H9 (cell line): ENCODE measurements at regions not wholly inside any gene's neighbourhood (a gene's known extent, or its start where the extent isn't known, plus 50 kb on each side); places are given as distances from the start of the nearest gene placed in this dataset.

Experiments used
- DNase-seq: peaks from one replicate; pipeline ENCODE4 v3.0.0-alpha.2; 2017
- H2AFZ ChIP-seq: one replicate; pipeline ENCODE4 v1.6.1; 2013; ENCODE audit warnings: mild to moderate bottlenecking, low read length, control low read depth, moderate library complexity
- H2AK5ac ChIP-seq: 2 replicates; pipeline ENCODE4 v1.6.1; 2013; ENCODE audit warnings: low read length, control low read depth, mixed read lengths; ENCODE audit not compliant: insufficient read length
- H2BK120ac ChIP-seq: one replicate; pipeline ENCODE4 v1.6.1; 2013; ENCODE audit warnings: low read depth, mild to moderate bottlenecking, low read length, control low read depth, inconsistent platforms; ENCODE audit not compliant: poor library complexity, severe bottlenecking
- H2BK12ac ChIP-seq: 2 replicates; pipeline ENCODE4 v1.6.1; 2013; ENCODE audit warnings: low read length, control low read depth, mixed read lengths, low read depth; ENCODE audit not compliant: insufficient read length
- H2BK15ac ChIP-seq: 2 replicates; pipeline ENCODE4 v1.6.1; 2013; ENCODE audit warnings: low read depth, low read length, control low read depth
- H2BK20ac ChIP-seq: one replicate; pipeline ENCODE4 v1.6.1; 2013; ENCODE audit warnings: low read depth, mild to moderate bottlenecking, low read length, control low read depth, inconsistent platforms; ENCODE audit not compliant: poor library complexity, severe bottlenecking
- H2BK5ac ChIP-seq: 2 replicates; pipeline ENCODE4 v1.6.1; 2013; ENCODE audit warnings: low read length, control low read depth, mixed read lengths; ENCODE audit not compliant: insufficient read length
- H3K14ac ChIP-seq: 2 replicates; pipeline ENCODE4 v1.6.1; 2013; ENCODE audit warnings: low read length, control low read depth; ENCODE audit not compliant: insufficient read depth
- H3K18ac ChIP-seq: 2 replicates; pipeline ENCODE4 v1.6.1; 2013; ENCODE audit warnings: low read depth, mild to moderate bottlenecking, mixed read lengths, low read length, control low read depth; ENCODE audit not compliant: insufficient read length
- H3K23ac ChIP-seq: 2 replicates; pipeline ENCODE4 v1.6.1; 2013; ENCODE audit warnings: low read length, control low read depth, mixed read lengths, low read depth; ENCODE audit not compliant: insufficient read length
- H3K23me2 ChIP-seq: 2 replicates; pipeline ENCODE4 v1.6.1; 2013; ENCODE audit warnings: low read depth, mild to moderate bottlenecking, mixed read lengths, low read length, control low read depth; ENCODE audit not compliant: insufficient read length, poor library complexity, severe bottlenecking
- H3K27ac ChIP-seq: 2 replicates; pipeline ENCODE4 v1.5.1; 2013; ENCODE audit warnings: low read length, control low read depth, mixed read lengths, low read depth; ENCODE audit not compliant: insufficient read length
- H3K27me3 ChIP-seq: 2 replicates; pipeline ENCODE4 v1.6.1; 2013; ENCODE audit warnings: low read length, control low read depth, inconsistent platforms; ENCODE audit not compliant: insufficient read depth
- H3K4ac ChIP-seq: 2 replicates; pipeline ENCODE4 v1.6.1; 2013; ENCODE audit warnings: low read depth, mild to moderate bottlenecking, control low read depth, inconsistent platforms, low read length, moderate library complexity
- H3K4me1 ChIP-seq: 2 replicates; pipeline ENCODE4 v1.6.1; 2013; ENCODE audit warnings: low read length, control low read depth, inconsistent platforms; ENCODE audit not compliant: insufficient read depth
- H3K4me2 ChIP-seq: 2 replicates; pipeline ENCODE4 v1.6.1; 2013; ENCODE audit warnings: low read length, control low read depth, mixed read lengths; ENCODE audit not compliant: insufficient read length, insufficient read depth
- H3K56ac ChIP-seq: 2 replicates; pipeline ENCODE4 v1.6.1; 2013; ENCODE audit warnings: low read depth, mild to moderate bottlenecking, mixed read lengths, low read length, control low read depth; ENCODE audit not compliant: insufficient read length
- H3K79me1 ChIP-seq: 2 replicates; pipeline ENCODE4 v1.6.1; 2013; ENCODE audit warnings: low read depth, mild to moderate bottlenecking, moderate library complexity, low read length, control low read depth, inconsistent platforms; ENCODE audit not compliant: insufficient read depth, poor library complexity, severe bottlenecking
- H3K79me2 ChIP-seq: 2 replicates; pipeline ENCODE4 v1.6.1; 2013; ENCODE audit warnings: low read length, control low read depth, inconsistent platforms; ENCODE audit not compliant: insufficient read depth
- H3K9ac ChIP-seq: 2 replicates; pipeline ENCODE4 v1.6.1; 2013; ENCODE audit warnings: low read length, control low read depth, mixed read lengths; ENCODE audit not compliant: insufficient read length; ENCODE audit errors: extremely low read depth
- H3K9me3 ChIP-seq: one replicate; pipeline ENCODE4 v1.6.1; 2013; ENCODE audit warnings: low read depth, low read length, inconsistent platforms; ENCODE audit not compliant: control insufficient read depth
- H3T11ph ChIP-seq: one replicate; pipeline ENCODE4 v1.6.1; 2013; ENCODE audit warnings: mild to moderate bottlenecking, low read length, control low read depth, inconsistent platforms
- H4K20me1 ChIP-seq: one replicate; pipeline ENCODE4 v1.6.1; 2013; ENCODE audit not compliant: control insufficient read depth, insufficient read length, insufficient read depth
- H4K5ac ChIP-seq: 2 replicates; pipeline ENCODE4 v1.6.1; 2013; ENCODE audit warnings: low read depth, mild to moderate bottlenecking, mixed read lengths, low read length, control low read depth; ENCODE audit not compliant: insufficient read length
- H4K8ac ChIP-seq: replicated peaks from 2 replicates; pipeline ENCODE4 v1.6.1; 2013; ENCODE audit warnings: low read length, control low read depth, mixed read lengths, low read depth; ENCODE audit not compliant: insufficient read length
- H4K91ac ChIP-seq: 2 replicates; pipeline ENCODE4 v1.6.1; 2013; ENCODE audit warnings: low read depth, mild to moderate bottlenecking, moderate library complexity, mixed read lengths, low read length, control low read depth; ENCODE audit not compliant: insufficient read length
- H3K27ac Mint-ChIP-seq, 3 experiments: 2 replicates in 2 of 3; 3 replicates in 1 of 3; pipeline ENCODE4 v1.8.0; 2020 to 2021; ENCODE audit warnings: mixed read lengths in 3 of 3, mild to moderate bottlenecking in 1 of 3, moderate library complexity in 1 of 3
- H3K27me3 Mint-ChIP-seq: 2 replicates; pipeline ENCODE4 v1.8.0; 2021; ENCODE audit warnings: low read depth, mild to moderate bottlenecking, moderate library complexity, mixed read lengths
- H3K36me3 Mint-ChIP-seq, 3 experiments: 2 replicates in 2 of 3; 3 replicates in 1 of 3; pipeline ENCODE4 v1.8.0; 2020 to 2021; ENCODE audit warnings: low read depth in 3 of 3, mixed read lengths in 3 of 3; ENCODE audit not compliant: insufficient read depth in 1 of 3
- H3K4me1 Mint-ChIP-seq, 2 experiments: 2 replicates each; pipeline ENCODE4 v1.8.0; 2020; ENCODE audit warnings: mixed read lengths in 2 of 2
- H3K4me3 Mint-ChIP-seq, 2 experiments: 2 replicates in 1 of 2; 3 replicates in 1 of 2; pipeline ENCODE4 v1.8.0; 2020 to 2021; ENCODE audit warnings: mild to moderate bottlenecking in 2 of 2, mixed read lengths in 2 of 2, moderate library complexity in 1 of 2
- H3K9me3 Mint-ChIP-seq, 2 experiments: 2 replicates in 1 of 2; 3 replicates in 1 of 2; pipeline ENCODE4 v1.8.0; 2020; ENCODE audit warnings: mild to moderate bottlenecking in 2 of 2, mixed read lengths in 2 of 2, moderate library complexity in 1 of 2
- CTCF ChIP-seq: fragments of 200-600 bp; sonication (generic); conservative IDR thresholded peaks from 3 replicates; pipeline ENCODE4 v1.8.0; 2021; ENCODE audit warnings: antibody characterized with exemption, mild to moderate bottlenecking
- WGBS: extraction: QIAGEN DNeasy Blood & Tissue Kit; methylation state at CpG from one replicate; pipeline ENCODE4 v1.1.7; 2013; ENCODE audit warnings: missing lambda C conversion rate, low lambda C conversion rate, mixed read lengths; ENCODE audit not compliant: insufficient read length; ENCODE audit errors: extremely low coverage; 5-methylcytosine and 5-hydroxymethylcytosine counted together

DNA sequence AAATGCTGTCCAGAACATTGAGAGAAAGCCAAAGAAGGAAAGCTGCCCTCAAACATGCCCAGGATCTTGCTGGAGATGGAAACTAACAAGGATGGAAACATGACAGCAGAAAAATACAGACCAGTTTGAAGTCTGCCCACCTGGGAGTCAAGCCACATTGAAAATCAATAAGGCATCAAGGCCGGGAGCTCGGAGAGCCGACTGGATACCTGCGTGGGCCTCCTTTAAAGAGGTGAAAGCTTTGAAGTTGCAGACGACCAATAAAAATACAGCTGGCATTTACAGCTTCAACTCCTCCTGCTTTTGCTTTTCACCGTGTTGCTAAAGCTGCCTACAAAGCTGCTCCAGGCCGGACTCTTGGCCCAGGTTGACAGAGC, 279.7 kb downstream of the SRBD1 start:
- H3K4me1 ChIP-seq, result no peaks in the 10 kb centered on the region
- H3K9me3 Mint-ChIP-seq, result peaks cover 0 to 4% of the 10 kb centered on the region in 2 experiments; a peak in 2 of 5 replicates
- no peaks in the 10 kb centered on the region for H3K27me3 ChIP-seq
- no CpG with 5 or more reads among the region's 7 CpGs for WGBS
- no peak overlapping the region for H3K4me3 Mint-ChIP-seq
- H2BK15ac ChIP-seq, result no peak overlapping the region
- H4K91ac ChIP-seq, result no peak overlapping the region
- H2BK12ac ChIP-seq, result no peak overlapping the region
- no peak overlapping the region for H3K14ac ChIP-seq
- no peak overlapping the region for H2BK5ac ChIP-seq
- no peak overlapping the region for H2BK20ac ChIP-seq
- H3K23me2 ChIP-seq, result no peaks in the 10 kb centered on the region
- H3K27me3 Mint-ChIP-seq, result peaks cover 1% of the 10 kb centered on the region; the same call in 1 of the 2 replicates
- no peak overlapping the region for H2AFZ ChIP-seq
- no peaks in the 10 kb centered on the region for H3K79me1 ChIP-seq
- no peaks in the 10 kb centered on the region for H3K79me2 ChIP-seq
- no peaks in the 10 kb centered on the region for H4K20me1 ChIP-seq
- no peak overlapping the region for H3K56ac ChIP-seq
- H3K4me1 Mint-ChIP-seq, result peaks cover 15 to 21% of the 10 kb centered on the region in 2 experiments
- no peak overlapping the region for H3K27ac Mint-ChIP-seq
- no peak overlapping the region for H3T11ph ChIP-seq
- no peak overlapping the region for H3K27ac ChIP-seq
- DNase-seq, result no peak
- H2AK5ac ChIP-seq, result no peak overlapping the region
- TF ChIP-seq CTCF, result no peak
- peaks cover 0 to 2% (median 0%) of the 10 kb centered on the region in 3 experiments; a peak in 2 of 7 replicates for H3K36me3 Mint-ChIP-seq
- no peak overlapping the region for H3K18ac ChIP-seq
- H4K8ac ChIP-seq, result no peak overlapping the region
- H4K5ac ChIP-seq, result no peak overlapping the region
- H3K9ac ChIP-seq, result no peak overlapping the region
- no peak overlapping the region for H3K4ac ChIP-seq
- H2BK120ac ChIP-seq, result no peak overlapping the region
- H3K9me3 ChIP-seq, result no peaks in the 10 kb centered on the region
- H3K4me2 ChIP-seq, result no peak overlapping the region
- no peak overlapping the region for H3K23ac ChIP-seq
